Middle frontal gyrus (tissue), 1 donor: ENCODE measurements at regions not wholly inside any gene's neighbourhood (a gene's known extent, or its start where the extent isn't known, plus 50 kb on each side); places are given as distances from the start of the nearest gene placed in this dataset.
"Not testable (repeated sequence)": the region's sequence is repeated elsewhere in the genome, so short reads cannot be mapped to it uniquely, and the experiment has no call there.

Source experiments
- DNase-seq: peaks from one replicate; pipeline ENCODE4 v3.0.0-alpha.2; 2015; ENCODE audit warnings: low spot score; ENCODE audit errors: extremely low spot score

DNA sequence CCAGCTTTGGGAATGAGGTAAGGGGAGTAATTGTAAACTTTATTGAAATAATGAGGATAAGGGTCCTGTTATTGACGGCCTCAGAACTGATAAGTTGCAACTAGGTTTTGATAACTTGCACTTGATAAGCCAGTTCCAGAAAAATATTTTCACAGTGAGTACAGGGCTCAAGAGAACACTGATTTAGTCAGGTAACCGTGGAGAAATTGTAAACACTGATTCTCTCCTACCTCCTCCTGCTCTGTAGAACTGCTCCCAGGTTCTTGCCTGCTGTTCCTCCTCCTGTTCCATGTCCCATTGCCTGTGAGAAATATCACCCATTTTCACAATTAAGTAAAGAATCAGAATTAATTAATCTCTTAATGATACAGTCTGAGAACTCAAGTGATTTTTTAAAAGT lies 55.0 kb upstream of the CXXC4 start:
- DNase-seq: no peak

GRCh38 chr4:104559502-104559901 lies 64.8 kb upstream of the CXXC4 start:
- no peak for DNase-seq

- no peak for DNase-seq
Measured at GRCh38 chr4:104571341-104571740, 76.6 kb upstream of the CXXC4 start.

- no peak for DNase-seq
Measured at GRCh38 chr4:104574371-104574770, 79.7 kb upstream of the CXXC4 start.

DNA sequence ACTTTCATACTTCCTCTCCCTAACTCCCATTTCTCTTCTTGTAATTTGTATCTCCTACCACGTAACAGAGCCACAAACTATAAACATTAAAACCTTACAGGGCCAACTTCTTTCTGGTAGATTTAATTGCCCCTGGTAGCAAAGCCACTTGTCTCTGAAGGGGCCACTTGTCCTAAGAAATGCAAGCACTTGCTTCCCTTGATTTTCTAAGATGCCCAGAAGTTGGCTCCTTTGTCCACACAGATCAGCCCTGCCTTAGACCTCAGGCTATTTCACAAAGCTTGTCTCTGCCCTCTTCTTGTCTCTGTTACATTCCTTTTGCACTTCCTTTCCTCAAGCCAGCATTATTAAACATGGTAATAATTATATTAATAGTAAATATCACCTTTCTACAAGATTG lies 80.6 kb upstream of the CXXC4 start:
- DNase-seq: no peak

- DNase-seq: no peak
Measured at GRCh38 chr4:104577405-104577804, 82.7 kb upstream of the CXXC4 start.

DNA sequence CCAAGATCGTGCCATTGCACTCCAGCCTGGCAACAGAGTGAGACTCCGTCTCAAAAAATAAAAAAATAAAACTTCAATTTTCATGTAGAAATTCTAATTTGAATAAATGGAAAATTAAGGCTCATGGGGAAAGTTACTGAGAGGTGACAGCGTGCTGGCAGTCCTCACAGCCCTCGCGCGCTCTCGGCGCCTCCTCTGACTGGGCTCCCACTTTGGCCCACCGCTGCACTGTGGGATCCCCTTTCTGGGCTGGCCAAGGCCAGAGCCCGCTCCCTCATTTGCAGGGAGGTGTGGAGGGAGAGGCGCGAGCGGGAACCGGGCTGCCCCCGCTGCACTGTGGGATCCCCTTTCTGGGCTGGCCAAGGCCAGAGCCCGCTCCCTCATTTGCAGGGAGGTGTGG lies 86.8 kb upstream of the CXXC4 start:
- DNase-seq: not testable (repeated sequence)

DNA sequence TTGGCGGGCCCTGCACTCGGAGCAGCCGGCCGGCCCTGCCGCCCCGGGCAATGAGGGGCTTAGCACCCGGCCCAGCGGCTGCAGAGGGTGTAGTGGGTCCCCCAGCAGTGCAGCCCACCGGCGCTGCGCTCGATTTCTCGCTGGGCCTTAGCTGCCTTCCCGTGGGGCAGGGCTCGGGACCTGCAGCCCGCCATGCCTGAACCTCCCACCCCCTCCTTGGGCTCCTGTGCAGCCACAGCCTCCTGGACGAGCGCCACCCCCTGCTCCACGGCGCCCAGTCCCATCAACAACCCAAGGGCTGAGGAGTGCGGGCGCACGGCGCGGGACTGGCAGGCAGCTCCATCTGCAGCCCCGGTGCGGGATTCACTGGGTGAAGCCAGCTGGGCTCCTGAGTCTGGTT lies 87.4 kb upstream of the CXXC4 start:
- DNase-seq: not testable (repeated sequence)

- DNase-seq: no peak
Measured at GRCh38 chr4:104589264-104589868, 94.7 kb upstream of the CXXC4 start.

DNA sequence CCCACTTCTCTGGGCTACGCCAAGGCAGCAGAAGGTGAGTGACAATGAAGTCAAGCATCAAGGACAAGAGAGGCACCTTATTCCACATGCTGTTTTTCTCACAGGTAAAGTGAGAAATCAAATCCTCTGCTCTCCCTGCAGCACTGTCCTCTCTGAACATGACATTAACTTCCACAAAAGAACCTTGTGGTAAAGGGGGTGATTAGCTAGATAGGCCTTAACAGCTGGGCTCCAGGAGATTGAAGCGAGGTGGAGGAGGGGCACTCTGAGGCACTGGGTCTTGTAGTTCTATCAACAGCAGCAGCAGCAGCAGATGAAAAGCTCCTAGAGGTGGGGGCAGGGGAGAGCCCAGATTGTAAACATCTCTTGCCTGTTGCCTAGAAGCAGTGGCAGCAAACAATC lies 96.8 kb upstream of the CXXC4 start:
- no peak for DNase-seq

- DNase-seq: no peak
Measured at GRCh38 chr4:104592183-104592582, 97.5 kb upstream of the CXXC4 start.

GRCh38 chr4:104593019-104593418 lies 98.3 kb upstream of the CXXC4 start:
- DNase-seq: no peak

DNA sequence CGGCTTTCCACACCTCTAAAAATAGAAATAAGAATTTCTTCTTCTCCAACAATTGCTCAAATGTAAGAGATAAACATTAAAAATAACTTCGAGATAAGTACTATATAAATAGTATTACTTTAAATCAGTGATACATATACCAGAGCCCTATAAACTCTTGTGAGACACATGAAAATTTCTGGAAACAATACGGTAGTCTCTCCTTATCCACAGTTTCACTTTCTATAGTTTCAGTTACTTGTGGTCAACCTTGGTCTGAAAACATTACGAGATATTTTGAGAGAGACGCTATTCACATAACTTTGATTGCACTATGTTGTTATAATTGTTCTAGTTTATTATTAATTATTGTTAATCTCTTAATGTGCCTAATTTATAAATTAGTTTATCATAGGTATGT lies 101.5 kb upstream of the CXXC4 start:
- no peak for DNase-seq

- DNase-seq: no peak
Measured at GRCh38 chr4:104615496-104615895, 120.8 kb upstream of the CXXC4 start.

- DNase-seq: no peak
Measured at GRCh38 chr4:104615926-104616325, 121.2 kb upstream of the CXXC4 start.

- DNase-seq: no peak
Measured at GRCh38 chr4:104616401-104616820, 121.7 kb upstream of the CXXC4 start.

DNA sequence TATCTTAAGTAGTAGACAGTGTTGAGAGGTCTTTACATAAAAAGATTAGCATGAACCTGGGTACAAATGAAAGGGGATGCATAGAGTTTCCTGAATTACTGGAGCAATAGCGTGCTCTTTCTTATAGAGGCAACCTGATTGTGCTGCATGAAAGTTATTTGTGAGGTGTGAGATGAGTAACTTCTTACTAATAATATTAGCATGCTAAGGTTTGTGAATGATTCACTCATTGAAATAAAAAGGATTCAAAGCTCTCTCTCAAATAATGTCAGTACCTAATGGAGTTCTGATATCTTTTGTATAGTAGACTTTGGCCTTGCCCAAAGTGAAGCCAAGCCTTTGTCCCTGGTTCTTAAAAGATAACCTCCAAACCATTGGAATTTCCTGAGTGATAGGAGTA lies 131.0 kb upstream of the CXXC4 start:
- no peak for DNase-seq

GRCh38 chr4:104629601-104630000 lies 134.9 kb upstream of the CXXC4 start:
- no peak for DNase-seq

- no peak for DNase-seq
Measured at GRCh38 chr4:104630272-104630671, 135.6 kb upstream of the CXXC4 start.

DNA sequence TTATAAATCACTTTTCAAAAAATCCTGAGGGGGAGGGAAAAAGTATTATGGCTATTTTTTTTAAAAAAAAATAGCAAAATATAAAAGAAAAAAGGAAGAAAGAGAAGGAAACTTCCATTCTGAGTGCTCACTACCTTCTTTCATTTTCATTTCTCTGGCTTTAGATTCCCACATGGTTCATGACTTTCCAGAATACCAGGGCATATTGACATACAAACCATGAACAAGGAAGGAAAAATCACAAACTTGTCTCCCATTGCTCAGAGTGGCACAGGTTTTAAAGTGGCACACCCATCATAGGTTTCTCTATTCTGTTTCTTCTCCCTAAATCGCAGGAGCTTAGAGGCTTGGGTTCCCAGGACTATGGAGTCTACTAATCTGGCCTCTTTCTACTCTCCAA lies 136.3 kb upstream of the CXXC4 start:
- no peak for DNase-seq

DNA sequence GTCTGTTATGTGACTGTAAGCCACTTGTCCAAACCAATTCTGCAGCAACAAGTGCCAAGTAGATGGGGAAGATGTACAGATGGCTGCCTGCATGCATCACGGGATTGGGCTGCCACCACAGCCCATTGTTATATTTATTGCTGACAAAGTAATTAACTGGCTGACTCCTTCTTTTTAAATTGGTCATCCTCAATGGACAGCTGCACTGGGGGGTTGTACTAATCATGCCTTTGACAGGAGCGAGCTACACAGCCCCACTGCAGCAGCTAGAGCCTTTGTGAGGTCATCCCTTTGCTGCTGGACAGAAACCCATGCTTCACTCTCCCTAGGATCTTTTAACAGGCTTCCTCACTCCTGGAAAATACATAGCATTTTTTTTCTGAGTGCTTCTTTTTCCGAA lies 146.7 kb upstream of the CXXC4 start:
- no peak for DNase-seq

- DNase-seq: no peak
Measured at GRCh38 chr4:104642521-104642920, 147.8 kb upstream of the CXXC4 start.

DNA sequence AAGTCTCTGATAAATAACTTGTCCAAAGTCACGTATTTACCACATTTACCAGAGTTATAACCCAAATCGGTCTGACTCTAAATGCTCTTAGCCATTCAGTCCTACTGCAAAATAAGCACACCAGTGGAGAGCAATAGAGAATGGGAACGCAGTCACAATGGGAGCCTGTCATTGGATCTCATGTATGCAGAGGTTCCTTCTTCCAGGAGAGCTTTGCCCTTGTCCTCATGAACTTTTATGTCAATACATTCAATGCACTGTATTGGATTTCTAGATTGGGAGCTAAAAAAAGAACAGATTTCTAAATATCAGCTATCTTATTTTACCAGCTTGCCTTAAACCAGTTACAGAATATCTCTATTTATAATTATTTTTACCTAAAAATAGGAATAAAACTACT lies 149.1 kb upstream of the CXXC4 start:
- DNase-seq: no peak

GRCh38 chr4:104649631-104650030 lies 154.9 kb upstream of the CXXC4 start:
- no peak for DNase-seq
